ENCODE measurements at regions not wholly inside any gene's neighbourhood (a gene's known extent, or its start where the extent isn't known, plus 50 kb on each side); places are given as distances from the start of the nearest gene placed in this dataset.

DNA sequence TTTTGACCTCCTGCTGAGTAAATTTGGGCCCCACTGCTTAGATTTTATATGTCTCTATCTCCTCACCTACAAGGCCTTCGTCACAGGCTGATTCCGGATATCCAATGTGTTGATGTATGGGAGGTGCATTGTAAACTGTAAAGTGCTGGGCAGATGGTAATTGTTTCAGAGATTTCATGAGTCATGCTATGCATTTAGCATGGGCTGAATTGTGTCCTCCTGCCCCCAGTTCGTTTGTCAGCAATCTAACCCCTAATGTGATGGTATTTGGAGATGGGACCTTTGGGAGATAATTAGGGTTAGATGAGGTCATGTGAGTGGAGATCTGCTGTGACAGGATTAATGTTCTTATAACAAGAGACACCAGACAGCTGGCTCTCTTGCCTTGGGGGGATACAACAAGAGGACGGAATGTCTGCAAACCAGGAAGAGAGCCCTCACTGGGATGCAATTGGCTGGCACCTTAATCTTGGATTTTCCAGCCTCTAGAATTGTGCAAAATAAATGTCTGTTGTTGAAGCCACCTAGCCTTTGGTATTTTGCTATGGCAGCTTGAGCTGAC, 101.8 kb upstream of the NLRP1 start:
- WGBS (ENCODE audit: insufficient coverage), result 59% methylated on average over 3 of the region's 4 CpGs
- H3K27ac ChIP-seq (ENCODE audit: low read depth, low read length), result no peak overlapping the region
- DNase-seq (ENCODE audit: low read depth in 4 of 6, low spot score in 6 of 6), result no peak
- H3K4me3 ChIP-seq (ENCODE audit: low read depth, low read length), result no peak overlapping the region
- H3K27me3 ChIP-seq (ENCODE audit: control insufficient read depth, insufficient read depth, low read length), result no peaks in the 10 kb centered on the region
- no peaks in the 10 kb centered on the region for H3K36me3 ChIP-seq (ENCODE audit: control insufficient read depth, insufficient read depth, low read length)
- H3K4me1 ChIP-seq (ENCODE audit: control insufficient read depth, insufficient read depth, low read length), result no peaks in the 10 kb centered on the region
- H3K9me3 ChIP-seq (ENCODE audit: control insufficient read depth, insufficient read depth, low read length), result no peaks in the 10 kb centered on the region

DNA sequence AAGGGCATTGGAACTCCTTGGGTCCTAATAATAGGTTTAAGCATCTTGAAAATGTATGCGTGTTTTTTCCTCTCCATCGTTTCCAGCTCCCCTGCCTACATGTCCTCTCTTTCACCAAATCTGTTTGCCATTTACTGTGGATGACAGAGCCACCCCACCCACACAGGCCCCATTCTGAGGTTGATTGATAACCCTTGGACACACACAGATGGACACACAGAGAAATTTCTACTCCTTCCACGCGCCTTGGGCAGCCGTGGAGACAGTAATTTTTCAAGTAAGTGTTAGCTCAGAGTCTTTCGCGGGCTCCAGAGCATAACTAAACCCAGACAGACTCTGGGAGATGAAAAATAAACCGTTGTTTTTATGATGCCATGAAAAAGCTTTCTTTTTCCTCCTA, 103.3 kb upstream of the NLRP1 start:
- no peaks in the 10 kb centered on the region for H3K36me3 ChIP-seq (ENCODE audit: control insufficient read depth, insufficient read depth, low read length)
- H3K4me3 ChIP-seq (ENCODE audit: low read depth, low read length), result no peak overlapping the region
- H3K4me1 ChIP-seq (ENCODE audit: control insufficient read depth, insufficient read depth, low read length), result no peaks in the 10 kb centered on the region
- WGBS (ENCODE audit: insufficient coverage), result 37% methylated on average over 2 of the region's 8 CpGs
- peak in 1 of 6 donors; percentile 48 for DNase-seq (ENCODE audit: low read depth in 4 of 6, low spot score in 6 of 6)
- no peak overlapping the region for H3K27ac ChIP-seq (ENCODE audit: low read depth, low read length)
- no peaks in the 10 kb centered on the region for H3K27me3 ChIP-seq (ENCODE audit: control insufficient read depth, insufficient read depth, low read length)
- no peaks in the 10 kb centered on the region for H3K9me3 ChIP-seq (ENCODE audit: control insufficient read depth, insufficient read depth, low read length)

DNA sequence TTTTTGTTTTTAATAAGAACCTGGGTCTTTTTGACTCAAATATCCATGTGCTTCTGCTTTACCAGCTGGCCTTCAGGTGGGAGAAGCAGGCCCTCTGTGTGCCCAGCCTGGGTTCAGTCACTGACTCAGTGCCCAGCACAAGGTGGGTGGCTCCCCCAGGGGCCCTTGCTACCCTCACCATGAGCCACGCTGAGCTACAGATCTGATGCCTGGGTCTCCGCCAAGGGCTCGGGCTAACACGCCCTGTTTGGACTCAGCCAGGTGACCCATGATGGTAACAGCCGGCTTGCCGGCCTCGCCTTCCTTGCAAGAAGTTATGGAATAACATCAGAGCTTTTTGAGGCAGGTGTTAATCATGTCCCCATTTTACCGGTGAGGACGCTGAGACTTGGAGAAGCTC, 109.5 kb upstream of the NLRP1 start:
- Histone ChIP-seq H3K9me3 (ENCODE audit: control insufficient read depth, insufficient read depth, low read length) (no peaks in the 10 kb centered on the region), H3K4me3 (ENCODE audit: low read depth, low read length) (no peak overlapping the region), H3K27ac (ENCODE audit: low read depth, low read length) (no peak overlapping the region), H3K36me3 (ENCODE audit: control insufficient read depth, insufficient read depth, low read length) (no peaks in the 10 kb centered on the region), H3K4me1 (ENCODE audit: control insufficient read depth, insufficient read depth, low read length) (peaks cover 4% of the 10 kb centered on the region), H3K27me3 (ENCODE audit: control insufficient read depth, insufficient read depth, low read length) (no peaks in the 10 kb centered on the region)
- no peak for DNase-seq (ENCODE audit: low read depth in 4 of 6, low spot score in 6 of 6)
- 84% methylated on average over 9 of the region's 9 CpGs for WGBS (ENCODE audit: insufficient coverage)

DNA sequence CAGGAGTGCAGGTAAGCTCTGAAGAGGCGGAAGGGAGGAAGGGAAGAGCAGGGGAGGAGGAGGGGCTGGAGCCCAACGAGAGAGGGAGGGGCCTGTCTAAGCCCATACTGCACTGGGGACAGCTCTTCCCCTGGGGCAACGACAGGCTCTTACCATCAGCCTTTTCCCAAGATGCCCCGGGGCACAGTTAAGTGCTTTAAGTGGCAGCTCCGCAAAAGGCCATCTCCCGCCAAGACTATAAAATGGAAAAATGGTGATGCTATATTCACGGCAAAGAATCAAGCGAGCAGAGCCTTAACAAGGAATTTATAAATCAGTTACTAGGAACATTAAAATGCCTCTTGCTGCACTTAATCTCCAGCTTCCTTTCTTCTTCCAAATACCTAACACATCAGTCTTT, 110.2 kb upstream of the NLRP1 start:
- Histone ChIP-seq H3K4me1 (ENCODE audit: control insufficient read depth, insufficient read depth, low read length) (peaks cover 4% of the 10 kb centered on the region), H3K27me3 (ENCODE audit: control insufficient read depth, insufficient read depth, low read length) (no peaks in the 10 kb centered on the region), H3K9me3 (ENCODE audit: control insufficient read depth, insufficient read depth, low read length) (no peaks in the 10 kb centered on the region), H3K27ac (ENCODE audit: low read depth, low read length) (no peak overlapping the region), H3K36me3 (ENCODE audit: control insufficient read depth, insufficient read depth, low read length) (no peaks in the 10 kb centered on the region), H3K4me3 (ENCODE audit: low read depth, low read length) (no peak overlapping the region)
- WGBS (ENCODE audit: insufficient coverage), result 70% methylated on average over 1 of the region's 8 CpGs
- peak in 1 of 6 donors; percentile 85 for DNase-seq (ENCODE audit: low read depth in 4 of 6, low spot score in 6 of 6)

DNA sequence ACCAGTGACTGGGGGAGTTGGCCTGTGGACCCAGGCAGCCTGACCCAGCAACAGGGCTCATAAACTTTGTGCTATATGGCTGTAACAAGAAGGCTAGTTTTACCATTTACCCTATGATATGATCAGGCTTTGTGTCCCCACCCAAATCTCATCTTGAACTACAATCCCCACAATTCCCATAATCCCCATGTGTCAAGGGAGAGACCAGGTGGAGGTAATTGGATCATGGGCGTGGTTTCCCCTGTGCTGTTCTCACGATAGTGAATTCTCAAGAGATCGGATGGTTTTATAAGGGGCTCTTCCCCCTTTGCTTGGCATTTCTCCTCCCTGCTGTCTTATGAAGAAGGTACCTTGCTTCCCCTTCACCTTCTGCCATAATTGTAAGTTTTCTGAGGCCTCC, 111.2 kb upstream of the NLRP1 start:
- WGBS (ENCODE audit: insufficient coverage), result 40% methylated on average over 1 of the region's 3 CpGs

DNA sequence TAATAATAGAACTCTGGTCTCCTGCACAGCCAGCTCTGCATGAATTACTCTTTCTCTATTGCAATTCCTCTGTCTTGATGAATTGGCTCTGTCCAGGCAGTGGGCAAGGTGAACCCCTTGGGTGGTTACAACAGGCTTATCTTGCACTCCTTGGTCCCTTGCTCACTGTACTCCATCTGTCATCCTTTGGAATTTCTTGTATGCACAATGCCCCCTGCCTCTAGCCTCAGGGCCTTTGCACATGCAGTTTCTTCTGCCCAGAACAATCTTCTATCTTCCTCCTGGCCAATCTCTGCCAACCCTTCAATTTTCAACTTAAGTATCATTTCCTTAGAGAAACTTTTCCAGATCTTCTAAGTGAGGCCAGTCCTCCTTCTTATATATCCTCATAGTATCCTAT, 114.7 kb upstream of the NLRP1 start:
- Histone ChIP-seq H3K4me1 (ENCODE audit: control insufficient read depth, insufficient read depth, low read length) (peaks cover 26% of the 10 kb centered on the region), H3K9me3 (ENCODE audit: control insufficient read depth, insufficient read depth, low read length) (no peaks in the 10 kb centered on the region), H3K36me3 (ENCODE audit: control insufficient read depth, insufficient read depth, low read length) (no peaks in the 10 kb centered on the region), H3K27me3 (ENCODE audit: control insufficient read depth, insufficient read depth, low read length) (no peaks in the 10 kb centered on the region), H3K27ac (ENCODE audit: low read depth, low read length) (no peak overlapping the region), H3K4me3 (ENCODE audit: low read depth, low read length) (no peak overlapping the region)
- DNase-seq (ENCODE audit: low read depth in 4 of 6, low spot score in 6 of 6), result no peak

More for the DNA sequence above, 111.2 kb upstream of the NLRP1 start:
- Histone ChIP-seq H3K9me3 (ENCODE audit: control insufficient read depth, insufficient read depth, low read length) (no peaks in the 10 kb centered on the region), H3K27me3 (ENCODE audit: control insufficient read depth, insufficient read depth, low read length) (no peaks in the 10 kb centered on the region), H3K27ac (ENCODE audit: low read depth, low read length) (no peak overlapping the region), H3K4me3 (ENCODE audit: low read depth, low read length) (no peak overlapping the region), H3K4me1 (ENCODE audit: control insufficient read depth, insufficient read depth, low read length) (peaks cover 11% of the 10 kb centered on the region), H3K36me3 (ENCODE audit: control insufficient read depth, insufficient read depth, low read length) (no peaks in the 10 kb centered on the region)
- DNase-seq (ENCODE audit: low read depth in 4 of 6, low spot score in 6 of 6), result no peak

DNA sequence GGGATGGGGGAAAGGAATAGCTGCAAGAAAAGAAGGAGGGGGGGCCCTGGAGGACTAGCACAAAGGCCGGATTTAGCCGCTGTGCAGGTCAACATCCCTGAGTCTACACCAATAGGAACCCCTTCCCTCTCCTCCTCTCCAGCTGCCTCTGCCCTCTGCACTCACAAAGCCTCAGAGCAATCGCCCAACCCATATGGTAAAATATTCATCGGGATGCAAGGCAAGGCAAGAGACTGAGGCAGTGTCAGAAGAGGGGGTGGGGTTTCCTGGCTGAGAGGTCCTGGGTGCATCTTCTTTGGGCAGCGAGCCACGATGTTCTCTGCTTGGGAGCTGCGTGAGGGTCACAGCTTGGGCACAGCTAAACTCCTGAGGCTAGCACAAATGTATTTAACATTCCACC, 115.5 kb upstream of the NLRP1 start:
- Histone ChIP-seq H3K9me3 (ENCODE audit: control insufficient read depth, insufficient read depth, low read length) (no peaks in the 10 kb centered on the region), H3K27me3 (ENCODE audit: control insufficient read depth, insufficient read depth, low read length) (no peaks in the 10 kb centered on the region), H3K27ac (ENCODE audit: low read depth, low read length) (no peak overlapping the region), H3K4me1 (ENCODE audit: control insufficient read depth, insufficient read depth, low read length) (peaks cover 22% of the 10 kb centered on the region), H3K36me3 (ENCODE audit: control insufficient read depth, insufficient read depth, low read length) (no peaks in the 10 kb centered on the region), H3K4me3 (ENCODE audit: low read depth, low read length) (no peak overlapping the region)
- DNase-seq (ENCODE audit: low read depth in 4 of 6, low spot score in 6 of 6), result peak in 1 of 6 donors; percentile 69
- 38% methylated on average over 4 of the region's 7 CpGs for WGBS (ENCODE audit: insufficient coverage)

DNA sequence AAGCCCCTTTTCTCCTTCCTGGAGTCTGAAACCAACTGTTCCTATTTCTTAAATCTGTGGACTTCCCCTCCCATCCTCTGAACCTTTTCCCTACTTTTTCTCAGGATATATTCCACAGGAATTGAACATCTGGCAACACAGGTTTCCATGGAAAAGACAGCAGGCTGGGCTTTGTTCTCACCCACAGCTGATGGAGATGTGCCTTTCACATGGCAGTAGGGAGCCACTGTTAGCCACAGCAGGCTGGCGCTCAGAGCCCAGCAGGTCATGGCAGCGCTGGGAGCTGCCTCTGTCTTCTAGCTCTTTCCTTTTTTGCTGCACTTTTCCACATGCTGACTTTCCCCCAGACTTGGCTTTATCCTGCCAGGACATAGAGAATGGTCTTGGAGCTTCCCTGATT, 116.4 kb upstream of the NLRP1 start:
- peaks cover 28% of the 10 kb centered on the region for H3K4me1 ChIP-seq (ENCODE audit: control insufficient read depth, insufficient read depth, low read length)

DNA sequence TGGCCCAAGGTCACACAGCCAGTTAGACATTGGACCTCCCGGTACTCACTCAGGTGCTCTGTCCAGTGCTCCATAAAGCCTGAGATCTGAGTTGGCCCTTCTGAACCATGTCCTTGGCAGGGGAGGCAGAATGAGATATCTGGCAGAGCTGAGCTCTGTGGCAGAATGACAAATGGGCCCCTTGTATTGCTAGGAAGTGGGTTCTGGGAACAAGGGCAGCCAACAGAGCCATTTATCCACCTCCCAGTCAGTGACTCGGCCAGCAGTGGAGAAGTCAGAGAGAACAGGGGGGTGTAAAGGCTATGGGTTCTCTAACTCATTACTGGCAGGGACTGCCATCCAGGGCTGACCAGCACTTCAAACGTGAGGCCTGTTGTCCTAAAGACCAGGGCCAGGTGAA, 117.1 kb upstream of the NLRP1 start:
- no peak overlapping the region for H3K27ac ChIP-seq (ENCODE audit: low read depth, low read length)
- DNase-seq (ENCODE audit: low read depth in 4 of 6, low spot score in 6 of 6), result peak in 2 of 6 donors; percentile 57 to 72
- 45% methylated on average over 1 of the region's 3 CpGs for WGBS (ENCODE audit: insufficient coverage)
- H3K36me3 ChIP-seq (ENCODE audit: control insufficient read depth, insufficient read depth, low read length), result no peaks in the 10 kb centered on the region
- no peaks in the 10 kb centered on the region for H3K9me3 ChIP-seq (ENCODE audit: control insufficient read depth, insufficient read depth, low read length)
- H3K27me3 ChIP-seq (ENCODE audit: control insufficient read depth, insufficient read depth, low read length), result no peaks in the 10 kb centered on the region
- no peak overlapping the region for H3K4me3 ChIP-seq (ENCODE audit: low read depth, low read length)
- peaks cover 35% of the 10 kb centered on the region for H3K4me1 ChIP-seq (ENCODE audit: control insufficient read depth, insufficient read depth, low read length)

More for the DNA sequence above, 116.4 kb upstream of the NLRP1 start:
- no peak overlapping the region for H3K4me3 ChIP-seq (ENCODE audit: low read depth, low read length)
- no peaks in the 10 kb centered on the region for H3K36me3 ChIP-seq (ENCODE audit: control insufficient read depth, insufficient read depth, low read length)
- WGBS (ENCODE audit: insufficient coverage), result 49% methylated on average over 2 of the region's 2 CpGs
- no peak overlapping the region for H3K27ac ChIP-seq (ENCODE audit: low read depth, low read length)
- H3K27me3 ChIP-seq (ENCODE audit: control insufficient read depth, insufficient read depth, low read length), result no peaks in the 10 kb centered on the region
- DNase-seq (ENCODE audit: low read depth in 4 of 6, low spot score in 6 of 6), result peak in 2 of 6 donors; percentile 21 to 52
- H3K9me3 ChIP-seq (ENCODE audit: control insufficient read depth, insufficient read depth, low read length), result no peaks in the 10 kb centered on the region

DNA sequence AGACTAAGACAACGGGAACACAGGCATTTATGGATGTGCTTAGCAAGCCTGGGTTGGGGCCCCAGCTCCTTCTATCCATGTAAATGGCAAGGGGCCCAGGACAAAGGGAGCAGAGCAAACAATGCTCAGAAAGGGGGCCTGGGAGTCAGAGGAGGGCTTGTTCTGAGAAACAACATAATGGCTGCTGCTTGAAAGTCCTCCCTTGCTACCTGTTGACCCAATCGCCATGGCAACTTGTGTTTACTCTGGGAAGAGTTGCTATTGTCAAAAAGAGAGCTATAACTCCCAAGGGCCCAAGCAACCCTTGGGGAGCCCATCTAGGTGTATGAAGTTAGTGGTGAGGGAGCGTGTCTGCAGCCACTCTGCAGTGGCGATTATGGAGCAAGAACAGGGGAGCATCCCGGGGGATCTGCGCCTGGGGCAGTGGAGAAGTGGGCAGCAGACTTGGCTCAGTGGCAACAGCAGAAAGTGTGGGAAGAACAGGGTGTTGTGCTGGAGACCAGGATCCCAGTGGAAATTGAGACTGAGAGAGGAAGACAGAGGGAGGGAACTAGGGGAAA, 118.7 kb upstream of the NLRP1 start:
- H3K9me3 ChIP-seq (ENCODE audit: control insufficient read depth, insufficient read depth, low read length), result no peaks in the 10 kb centered on the region
- 79% methylated on average over 5 of the region's 6 CpGs for WGBS (ENCODE audit: insufficient coverage)
- no peak for DNase-seq (ENCODE audit: low read depth in 4 of 6, low spot score in 6 of 6)
- H3K4me1 ChIP-seq (ENCODE audit: control insufficient read depth, insufficient read depth, low read length), result peaks cover 39% of the 10 kb centered on the region
- no peaks in the 10 kb centered on the region for H3K36me3 ChIP-seq (ENCODE audit: control insufficient read depth, insufficient read depth, low read length)
- H3K27me3 ChIP-seq (ENCODE audit: control insufficient read depth, insufficient read depth, low read length), result no peaks in the 10 kb centered on the region
- H3K4me3 ChIP-seq (ENCODE audit: low read depth, low read length), result no peak overlapping the region
- H3K27ac ChIP-seq (ENCODE audit: low read depth, low read length), result no peak overlapping the region

Data from spinal cord (tissue), 9 donors.